ENCODE measurements at regions not wholly inside any gene's neighbourhood (a gene's known extent, or its start where the extent isn't known, plus 50 kb on each side); places are given as distances from the start of the nearest gene placed in this dataset.

GRCh38 chr10:3340127-3340730, 167.6 kb upstream of the PITRM1 start:
- Histone ChIP-seq H3K27me3 (replicated peaks; ENCODE audit: control insufficient read depth, insufficient read depth, low read length) (peaks cover 2% of the 10 kb centered on the region), H3K9me3 (ENCODE audit: control insufficient read depth, low read length) (no peaks in the 10 kb centered on the region)

GRCh38 chr10:3339531-3339950, 167.0 kb upstream of the PITRM1 start:
- Histone ChIP-seq H3K27me3 (replicated peaks; ENCODE audit: control insufficient read depth, insufficient read depth, low read length) (no peaks in the 10 kb centered on the region), H3K9ac (ENCODE audit: low read length) (no peak overlapping the region), H3K9me3 (ENCODE audit: control insufficient read depth, low read length) (no peaks in the 10 kb centered on the region), H3K4me1 (ENCODE audit: control insufficient read depth, insufficient read depth, low read length) (no peaks in the 10 kb centered on the region), H3K36me3 (ENCODE audit: control insufficient read depth, insufficient read depth, low read length, severe bottlenecking) (no peaks in the 10 kb centered on the region), H3K4me3 (ENCODE audit: low read length) (no peak overlapping the region)
- peak; percentile 19 for DNase-seq (ENCODE audit: low read depth)

More at GRCh38 chr10:3340127-3340730, 167.6 kb upstream of the PITRM1 start:
- Histone ChIP-seq H3K9ac (ENCODE audit: low read length) (no peak overlapping the region), H3K4me1 (ENCODE audit: control insufficient read depth, insufficient read depth, low read length) (no peaks in the 10 kb centered on the region), H3K4me3 (ENCODE audit: low read length) (no peak overlapping the region), H3K36me3 (ENCODE audit: control insufficient read depth, insufficient read depth, low read length, severe bottlenecking) (no peaks in the 10 kb centered on the region)
- no peak for DNase-seq (ENCODE audit: low read depth)

GRCh38 chr10:3339121-3339520, 166.5 kb upstream of the PITRM1 start:
- Histone ChIP-seq H3K9ac (ENCODE audit: low read length) (no peak overlapping the region), H3K4me1 (ENCODE audit: control insufficient read depth, insufficient read depth, low read length) (no peaks in the 10 kb centered on the region), H3K4me3 (ENCODE audit: low read length) (no peak overlapping the region), H3K27me3 (replicated peaks; ENCODE audit: control insufficient read depth, insufficient read depth, low read length) (no peaks in the 10 kb centered on the region), H3K36me3 (ENCODE audit: control insufficient read depth, insufficient read depth, low read length, severe bottlenecking) (no peaks in the 10 kb centered on the region), H3K9me3 (ENCODE audit: control insufficient read depth, low read length) (no peaks in the 10 kb centered on the region)
- DNase-seq (ENCODE audit: low read depth): no peak

- Histone ChIP-seq H3K9ac (ENCODE audit: low read length) (no peak overlapping the region), H3K4me3 (ENCODE audit: low read length) (no peak overlapping the region), H3K36me3 (ENCODE audit: control insufficient read depth, insufficient read depth, low read length, severe bottlenecking) (no peaks in the 10 kb centered on the region), H3K27me3 (replicated peaks; ENCODE audit: control insufficient read depth, insufficient read depth, low read length) (no peaks in the 10 kb centered on the region), H3K9me3 (ENCODE audit: control insufficient read depth, low read length) (no peaks in the 10 kb centered on the region), H3K4me1 (ENCODE audit: control insufficient read depth, insufficient read depth, low read length) (no peaks in the 10 kb centered on the region)
- no peak for DNase-seq (ENCODE audit: low read depth)
These were observed 165.2 kb upstream of the PITRM1 start for GRCh38 chr10:3337741-3338140.

GRCh38 chr10:3336673-3337293, 164.2 kb upstream of the PITRM1 start:
- H3K36me3 ChIP-seq (ENCODE audit: control insufficient read depth, insufficient read depth, low read length, severe bottlenecking): no peaks in the 10 kb centered on the region
- no peak for DNase-seq (ENCODE audit: low read depth)

GRCh38 chr10:3333426-3333825, 160.8 kb upstream of the PITRM1 start:
- no peaks in the 10 kb centered on the region for H3K36me3 ChIP-seq (ENCODE audit: control insufficient read depth, insufficient read depth, low read length, severe bottlenecking)
- no peak for DNase-seq (ENCODE audit: low read depth)
- H3K9ac ChIP-seq (ENCODE audit: low read length): no peak overlapping the region
- H3K27me3 ChIP-seq (replicated peaks; ENCODE audit: control insufficient read depth, insufficient read depth, low read length): no peaks in the 10 kb centered on the region
- H3K4me3 ChIP-seq (ENCODE audit: low read length): no peak overlapping the region
- H3K9me3 ChIP-seq (ENCODE audit: control insufficient read depth, low read length): no peaks in the 10 kb centered on the region
- peaks cover 9% of the 10 kb centered on the region for H3K4me1 ChIP-seq (ENCODE audit: control insufficient read depth, insufficient read depth, low read length)

More at GRCh38 chr10:3336673-3337293, 164.2 kb upstream of the PITRM1 start:
- no peak overlapping the region for H3K4me3 ChIP-seq (ENCODE audit: low read length)
- no peaks in the 10 kb centered on the region for H3K4me1 ChIP-seq (ENCODE audit: control insufficient read depth, insufficient read depth, low read length)
- no peaks in the 10 kb centered on the region for H3K27me3 ChIP-seq (replicated peaks; ENCODE audit: control insufficient read depth, insufficient read depth, low read length)
- no peaks in the 10 kb centered on the region for H3K9me3 ChIP-seq (ENCODE audit: control insufficient read depth, low read length)
- no peak overlapping the region for H3K9ac ChIP-seq (ENCODE audit: low read length)

GRCh38 chr10:3331690-3332230, 159.2 kb upstream of the PITRM1 start:
- DNase-seq (ENCODE audit: low read depth): no peak
- Histone ChIP-seq H3K4me3 (ENCODE audit: low read length) (no peak overlapping the region), H3K27me3 (replicated peaks; ENCODE audit: control insufficient read depth, insufficient read depth, low read length) (no peaks in the 10 kb centered on the region), H3K4me1 (ENCODE audit: control insufficient read depth, insufficient read depth, low read length) (peaks cover 9% of the 10 kb centered on the region), H3K36me3 (ENCODE audit: control insufficient read depth, insufficient read depth, low read length, severe bottlenecking) (no peaks in the 10 kb centered on the region), H3K9ac (ENCODE audit: low read length) (no peak overlapping the region), H3K9me3 (ENCODE audit: control insufficient read depth, low read length) (no peaks in the 10 kb centered on the region)

- H3K36me3 ChIP-seq (ENCODE audit: control insufficient read depth, insufficient read depth, low read length, severe bottlenecking): no peaks in the 10 kb centered on the region
- peaks cover 9% of the 10 kb centered on the region for H3K4me1 ChIP-seq (ENCODE audit: control insufficient read depth, insufficient read depth, low read length)
- H3K27me3 ChIP-seq (replicated peaks; ENCODE audit: control insufficient read depth, insufficient read depth, low read length): no peaks in the 10 kb centered on the region
- no peaks in the 10 kb centered on the region for H3K9me3 ChIP-seq (ENCODE audit: control insufficient read depth, low read length)
- no peak overlapping the region for H3K4me3 ChIP-seq (ENCODE audit: low read length)
- no peak for DNase-seq (ENCODE audit: low read depth)
- peak overlapping the region; percentile 10 for H3K9ac ChIP-seq (ENCODE audit: low read length)
These were observed 158.6 kb upstream of the PITRM1 start for GRCh38 chr10:3331187-3331586.

GRCh38 chr10:3330663-3331062, 158.1 kb upstream of the PITRM1 start:
- no peaks in the 10 kb centered on the region for H3K36me3 ChIP-seq (ENCODE audit: control insufficient read depth, insufficient read depth, low read length, severe bottlenecking)
- DNase-seq (ENCODE audit: low read depth): peak; percentile 65
- no peak overlapping the region for H3K4me3 ChIP-seq (ENCODE audit: low read length)
- H3K9me3 ChIP-seq (ENCODE audit: control insufficient read depth, low read length): no peaks in the 10 kb centered on the region
- peaks cover 9% of the 10 kb centered on the region for H3K4me1 ChIP-seq (ENCODE audit: control insufficient read depth, insufficient read depth, low read length)
- H3K27me3 ChIP-seq (replicated peaks; ENCODE audit: control insufficient read depth, insufficient read depth, low read length): no peaks in the 10 kb centered on the region
- H3K9ac ChIP-seq (ENCODE audit: low read length): peak overlapping the region; percentile 10

GRCh38 chr10:3325954-3326750, 153.6 kb upstream of the PITRM1 start:
- Histone ChIP-seq H3K4me1 (ENCODE audit: control insufficient read depth, insufficient read depth, low read length) (peaks cover 27% of the 10 kb centered on the region), H3K9ac (ENCODE audit: low read length) (no peak overlapping the region), H3K36me3 (ENCODE audit: control insufficient read depth, insufficient read depth, low read length, severe bottlenecking) (no peaks in the 10 kb centered on the region), H3K4me3 (ENCODE audit: low read length) (no peak overlapping the region), H3K9me3 (ENCODE audit: control insufficient read depth, low read length) (no peaks in the 10 kb centered on the region), H3K27me3 (replicated peaks; ENCODE audit: control insufficient read depth, insufficient read depth, low read length) (no peaks in the 10 kb centered on the region)
- no peak for DNase-seq (ENCODE audit: low read depth)

GRCh38 chr10:3324612-3325038, 152.0 kb upstream of the PITRM1 start:
- DNase-seq (ENCODE audit: low read depth): no peak
- no peak overlapping the region for H3K4me3 ChIP-seq (ENCODE audit: low read length)
- H3K9me3 ChIP-seq (ENCODE audit: control insufficient read depth, low read length): no peaks in the 10 kb centered on the region
- H3K36me3 ChIP-seq (ENCODE audit: control insufficient read depth, insufficient read depth, low read length, severe bottlenecking): no peaks in the 10 kb centered on the region
- no peaks in the 10 kb centered on the region for H3K27me3 ChIP-seq (replicated peaks; ENCODE audit: control insufficient read depth, insufficient read depth, low read length)
- no peak overlapping the region for H3K9ac ChIP-seq (ENCODE audit: low read length)
- H3K4me1 ChIP-seq (ENCODE audit: control insufficient read depth, insufficient read depth, low read length): peaks cover 18% of the 10 kb centered on the region
